A549 (cell line): ENCODE measurements at regions not wholly inside any gene's neighbourhood (a gene's known extent, or its start where the extent isn't known, plus 50 kb on each side); places are given as distances from the start of the nearest gene placed in this dataset.

ENCODE experiments used
- ATAC-seq, 2 experiments: fragments of 200-7000 bp in 1 of 2; fragments of >200 bp in 1 of 2; cut with Nextera tagmentation in 1 of 2; cut with Tn5 transposase in 1 of 2; 3 replicates each; pipeline versions ENCODE4 v1.8.0 to v1.9.1; 2018 to 2020; ENCODE audit warnings: mild to moderate bottlenecking in 1 of 2, moderate library complexity in 1 of 2
- CTCF ChIA-PET: fragments of 300-600 bp; sonication (Branson Sonifier 250); formaldehyde crosslinking; extraction: SDS; loops from one replicate; lab custom pipeline; 2021; ENCODE audit warnings: antibody characterized with exemption, inconsistent platforms; lab: Yijun Ruan, JAX
- POLR2A ChIA-PET: fragments of 350-600 bp; formaldehyde crosslinking; extraction: SDS; loops from one replicate; lab custom pipeline; 2021; ENCODE audit warnings: antibody characterized with exemption, inconsistent platforms; lab: Yijun Ruan, JAX
- DNase-seq, 2 experiments: peaks; one replicate each; pipeline versions ENCODE4 v3.0.0 to v3.0.0-alpha.2; 2011 to 2016; ENCODE audit warnings: low read depth in 1 of 2, low spot score in 1 of 2
- FAIRE-seq: peaks from 2 replicates; lab custom pipeline; 2011; peaks lifted over from hg19 to GRCh38; lab: Jason Lieb, UNC
- H3K27ac ChIP-seq, 2 experiments: fragments of >200 bp; sonication (Bioruptor Twin); formaldehyde crosslinking; 3 replicates each; pipeline ENCODE4 v1.5.1; 2016 to 2017
- H3K4me1 ChIP-seq: fragments of >200 bp; sonication (Bioruptor Twin); formaldehyde crosslinking; 3 replicates; pipeline ENCODE4 v1.6.1; 2016
- H3K4me2 ChIP-seq: fragments of >200 bp; sonication (Bioruptor Twin); formaldehyde crosslinking; 3 replicates; pipeline ENCODE4 v1.6.1; 2016
- H3K4me3 ChIP-seq: fragments of >200 bp; sonication (Bioruptor Twin); formaldehyde crosslinking; 3 replicates; pipeline ENCODE4 v1.5.1; 2016
- H3K9me3 ChIP-seq: fragments of >200 bp; sonication (Bioruptor Twin); formaldehyde crosslinking; 3 replicates; pipeline ENCODE4 v1.6.1; 2016
- EHF ChIP-seq: fragments of 250-450 bp; sonication (Bioruptor Pico); IDR thresholded peaks from 2 replicates; pipeline ENCODE4 v1.5.0; 2020; ENCODE audit warnings: mild to moderate bottlenecking
- EHMT2 ChIP-seq: fragments of 200-600 bp; sonication (generic); IDR thresholded peaks from 2 replicates; pipeline ENCODE4 v1.6.1; 2016; ENCODE audit warnings: antibody characterized with exemption, low read depth, mild to moderate bottlenecking, moderate library complexity
- GATA3 ChIP-seq: IDR thresholded peaks from 2 replicates; pipeline ENCODE4 v1.6.1; 2012; ENCODE audit warnings: borderline replicate concordance
- HOXB5 ChIP-seq: fragments of 250-450 bp; sonication (Bioruptor Pico); IDR thresholded peaks from 2 replicates; pipeline ENCODE4 v1.5.0; 2020; ENCODE audit warnings: mild to moderate bottlenecking, moderate library complexity
- MAFK ChIP-seq: fragments of 450-650 bp; IDR thresholded peaks from 2 replicates; pipeline ENCODE4 v1.6.1; 2014; ENCODE audit not compliant: partially characterized antibody
- MYC ChIP-seq: IDR thresholded peaks from 2 replicates; pipeline ENCODE4 v1.6.1; 2012; ENCODE audit warnings: mild to moderate bottlenecking, inconsistent platforms, low read length, improper control_type of control experiment, borderline replicate concordance
- NPAS2 ChIP-seq: fragments of 250-450 bp; sonication (Bioruptor Pico); IDR thresholded peaks from 2 replicates; pipeline ENCODE4 v1.8.0; 2022; ENCODE audit warnings: mild to moderate bottlenecking, moderate library complexity, borderline replicate concordance
- PHF8 ChIP-seq: fragments of 200-600 bp; sonication (generic); IDR thresholded peaks from 2 replicates; pipeline ENCODE4 v1.6.1; 2016; ENCODE audit warnings: low read depth, mild to moderate bottlenecking, antibody characterized with exemption, moderate library complexity, borderline replicate concordance
- POLR2AphosphoS2 ChIP-seq: conservative IDR thresholded peaks from 2 replicates; pipeline ENCODE4 v1.6.1; 2012; ENCODE audit warnings: low read length, improper control_type of control experiment, inconsistent platforms
- RARB ChIP-seq: fragments of 250-450 bp; sonication (Bioruptor Pico); IDR thresholded peaks from 2 replicates; pipeline ENCODE4 v1.8.0; 2021; ENCODE audit warnings: mild to moderate bottlenecking, moderate library complexity
- SMC3 ChIP-seq: fragments of >200 bp; sonication (Bioruptor Twin); formaldehyde crosslinking; IDR thresholded peaks from 3 replicates; pipeline ENCODE4 v1.6.1; 2018; ENCODE audit warnings: inconsistent platforms
- TFCP2L1 ChIP-seq: fragments of 250-450 bp; sonication (Bioruptor Pico); IDR thresholded peaks from 2 replicates; pipeline ENCODE4 v1.5.0; 2021; ENCODE audit warnings: mild to moderate bottlenecking
- ZFP36 ChIP-seq: fragments of 450-650 bp; IDR thresholded peaks from 2 replicates; pipeline ENCODE4 v1.6.1; 2014; ENCODE audit warnings: borderline replicate concordance; ENCODE audit not compliant: partially characterized antibody
- ZNF302 ChIP-seq: fragments of 250-450 bp; sonication (Bioruptor Pico); IDR thresholded peaks from 2 replicates; pipeline ENCODE4 v1.9.0; 2021; ENCODE audit warnings: inconsistent platforms, mild to moderate bottlenecking, moderate library complexity
- ZSCAN20 ChIP-seq: fragments of 250-450 bp; sonication (Bioruptor Pico); IDR thresholded peaks from 2 replicates; pipeline ENCODE4 v1.8.0; 2022; ENCODE audit warnings: mild to moderate bottlenecking, moderate library complexity
- WGBS: methylation state at CpG from one replicate; pipeline ENCODE4 v1.1.6; 2017; ENCODE audit errors: missing lambda C conversion rate; 5-methylcytosine and 5-hydroxymethylcytosine counted together
- TF ChIP-seq, protein P1 (sequence below): fragments of >200 bp; sonication (Bioruptor Twin); formaldehyde crosslinking; IDR thresholded peaks from 3 replicates; pipeline ENCODE4 v1.6.1; 2016
- TF ChIP-seq, protein P2 (sequence below): fragments of 150-350 bp; IDR thresholded peaks from 2 replicates; pipeline ENCODE4 v1.6.1; 2014; ENCODE audit warnings: low read depth, mild to moderate bottlenecking, low read length
- TF ChIP-seq, protein P3 (sequence below): fragments of 200-600 bp; sonication (generic); IDR thresholded peaks from 2 replicates; pipeline ENCODE4 v1.6.1; 2016; ENCODE audit warnings: antibody characterized with exemption, mild to moderate bottlenecking, moderate library complexity
- TF ChIP-seq, protein P4 (sequence below): fragments of >200 bp; sonication (Bioruptor Twin); formaldehyde crosslinking; IDR thresholded peaks from 3 replicates; pipeline ENCODE4 v1.5.1; 2016
- TF ChIP-seq, protein P5 (sequence below): IDR thresholded peaks from 2 replicates; pipeline ENCODE4 v1.6.1; 2012
- TF ChIP-seq, protein P6 (sequence below): fragments of 450-650 bp; IDR thresholded peaks from 2 replicates; pipeline ENCODE4 v1.6.1; 2014; ENCODE audit warnings: antibody characterized with exemption

DNA sequence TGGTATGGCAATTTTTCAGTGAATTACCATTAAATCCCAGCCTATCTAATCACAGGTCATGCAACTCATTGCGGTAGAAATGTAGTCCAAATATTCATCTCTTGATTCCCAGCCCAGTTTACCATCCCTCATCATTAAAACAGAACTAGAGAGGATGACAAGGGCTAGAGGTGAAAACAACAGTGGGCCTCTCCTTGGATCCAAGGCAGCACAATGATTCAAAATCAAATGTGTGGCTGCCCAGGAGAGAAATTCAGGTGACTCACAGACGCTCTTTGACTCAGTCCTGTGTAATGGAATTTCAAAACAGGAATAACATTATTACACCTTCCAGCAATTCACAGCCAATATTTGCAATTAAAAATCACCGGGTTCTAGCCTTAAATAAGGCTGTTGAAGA, 246.5 kb downstream of the TBL1XR1 start:
- POLR2A ChIA-PET = no interaction called here
- no peak for TF ChIP-seq ZFP36
- FAIRE-seq (no peak), ATAC-seq (peak; percentile 32 to 59; a peak in 3 of 6 replicates), DNase-seq (no peak)
- 38% methylated on average over 3 of the region's 3 CpGs for WGBS
- no peak overlapping the region for H3K27ac ChIP-seq
- no peak overlapping the region for H3K4me3 ChIP-seq
- no peak overlapping the region for H3K4me2 ChIP-seq
- H3K9me3 ChIP-seq = no peaks in the 10 kb centered on the region
- peaks cover 7% of the 10 kb centered on the region; the same call in 1 of the 3 replicates for H3K4me1 ChIP-seq
- CTCF ChIA-PET = no interaction called here

DNA sequence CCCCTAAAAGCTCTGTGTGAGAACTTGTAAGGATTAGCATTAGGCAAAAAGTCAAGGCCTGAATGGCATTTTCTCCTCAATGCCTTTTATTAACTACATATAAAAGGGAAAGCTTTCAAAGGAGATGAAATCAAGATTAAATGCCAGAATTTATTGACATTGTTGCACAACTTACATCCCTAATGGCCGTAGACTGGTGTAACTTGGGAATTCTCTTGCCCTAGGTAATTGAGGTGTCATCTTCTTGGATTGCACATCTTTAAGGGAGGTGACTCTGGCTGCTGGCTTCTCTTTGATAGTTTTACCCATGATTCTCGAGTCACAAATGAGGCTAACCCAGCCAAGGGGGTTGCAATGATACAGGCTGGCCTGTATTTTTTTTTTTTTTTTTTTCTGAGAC, 249.1 kb downstream of the TBL1XR1 start:
- TF ChIP-seq, protein P1, sequence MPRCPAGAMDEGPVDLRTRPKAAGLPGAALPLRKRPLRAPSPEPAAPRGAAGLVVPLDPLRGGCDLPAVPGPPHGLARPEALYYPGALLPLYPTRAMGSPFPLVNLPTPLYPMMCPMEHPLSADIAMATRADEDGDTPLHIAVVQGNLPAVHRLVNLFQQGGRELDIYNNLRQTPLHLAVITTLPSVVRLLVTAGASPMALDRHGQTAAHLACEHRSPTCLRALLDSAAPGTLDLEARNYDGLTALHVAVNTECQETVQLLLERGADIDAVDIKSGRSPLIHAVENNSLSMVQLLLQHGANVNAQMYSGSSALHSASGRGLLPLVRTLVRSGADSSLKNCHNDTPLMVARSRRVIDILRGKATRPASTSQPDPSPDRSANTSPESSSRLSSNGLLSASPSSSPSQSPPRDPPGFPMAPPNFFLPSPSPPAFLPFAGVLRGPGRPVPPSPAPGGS = no peak
- no peak for TF ChIP-seq MYC
- TF ChIP-seq HOXB5 (CRISPR knock-in tag) = no peak
- TF ChIP-seq PHF8 = no peak
- TF ChIP-seq, protein P2, sequence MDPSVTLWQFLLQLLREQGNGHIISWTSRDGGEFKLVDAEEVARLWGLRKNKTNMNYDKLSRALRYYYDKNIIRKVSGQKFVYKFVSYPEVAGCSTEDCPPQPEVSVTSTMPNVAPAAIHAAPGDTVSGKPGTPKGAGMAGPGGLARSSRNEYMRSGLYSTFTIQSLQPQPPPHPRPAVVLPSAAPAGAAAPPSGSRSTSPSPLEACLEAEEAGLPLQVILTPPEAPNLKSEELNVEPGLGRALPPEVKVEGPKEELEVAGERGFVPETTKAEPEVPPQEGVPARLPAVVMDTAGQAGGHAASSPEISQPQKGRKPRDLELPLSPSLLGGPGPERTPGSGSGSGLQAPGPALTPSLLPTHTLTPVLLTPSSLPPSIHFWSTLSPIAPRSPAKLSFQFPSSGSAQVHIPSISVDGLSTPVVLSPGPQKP = no peak
- TF ChIP-seq SMC3 = no peak
- no peak for TF ChIP-seq ZSCAN20
- TF ChIP-seq EHF (CRISPR knock-in tag) = no peak
- DNase-seq (no peak), FAIRE-seq (no peak), ATAC-seq (no peak)
- Histone ChIP-seq H3K9me3 (no peaks in the 10 kb centered on the region), H3K4me3 (no peak overlapping the region), H3K4me1 (peaks cover 7% of the 10 kb centered on the region; the same call in 1 of the 3 replicates), H3K4me2 (no peak overlapping the region), H3K27ac (no peak overlapping the region)
- POLR2A ChIA-PET = no interaction called here
- CTCF ChIA-PET = no interaction called here
- WGBS = 26% methylated on average over 2 of the region's 2 CpGs

DNA sequence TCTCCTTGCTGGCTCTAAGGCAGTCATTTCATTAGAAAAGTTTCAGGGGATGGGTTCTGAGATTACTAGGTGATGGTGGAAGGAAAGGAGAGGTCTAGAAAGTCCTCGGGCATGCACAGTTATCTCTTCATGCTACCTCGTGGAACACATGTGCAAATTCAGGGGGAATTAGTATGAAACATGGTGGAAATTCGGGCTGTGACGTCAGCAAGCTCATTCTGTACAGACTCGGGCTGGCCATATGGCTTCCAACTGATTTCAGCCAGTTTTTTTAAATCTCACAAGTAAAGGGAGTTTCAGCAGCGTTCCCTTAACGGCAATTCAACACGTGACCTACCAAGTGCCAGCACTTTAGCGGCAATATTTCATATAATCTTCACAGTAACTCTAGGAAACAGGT, 251.1 kb downstream of the TBL1XR1 start:
- Histone ChIP-seq H3K4me1 (peaks cover 7% of the 10 kb centered on the region; the same call in 1 of the 3 replicates), H3K4me2 (no peak overlapping the region), H3K9me3 (no peaks in the 10 kb centered on the region), H3K27ac (no peak overlapping the region)
- CTCF ChIA-PET = no interaction called here
- TF ChIP-seq GATA3 = no peak
- TF ChIP-seq, protein P3, sequence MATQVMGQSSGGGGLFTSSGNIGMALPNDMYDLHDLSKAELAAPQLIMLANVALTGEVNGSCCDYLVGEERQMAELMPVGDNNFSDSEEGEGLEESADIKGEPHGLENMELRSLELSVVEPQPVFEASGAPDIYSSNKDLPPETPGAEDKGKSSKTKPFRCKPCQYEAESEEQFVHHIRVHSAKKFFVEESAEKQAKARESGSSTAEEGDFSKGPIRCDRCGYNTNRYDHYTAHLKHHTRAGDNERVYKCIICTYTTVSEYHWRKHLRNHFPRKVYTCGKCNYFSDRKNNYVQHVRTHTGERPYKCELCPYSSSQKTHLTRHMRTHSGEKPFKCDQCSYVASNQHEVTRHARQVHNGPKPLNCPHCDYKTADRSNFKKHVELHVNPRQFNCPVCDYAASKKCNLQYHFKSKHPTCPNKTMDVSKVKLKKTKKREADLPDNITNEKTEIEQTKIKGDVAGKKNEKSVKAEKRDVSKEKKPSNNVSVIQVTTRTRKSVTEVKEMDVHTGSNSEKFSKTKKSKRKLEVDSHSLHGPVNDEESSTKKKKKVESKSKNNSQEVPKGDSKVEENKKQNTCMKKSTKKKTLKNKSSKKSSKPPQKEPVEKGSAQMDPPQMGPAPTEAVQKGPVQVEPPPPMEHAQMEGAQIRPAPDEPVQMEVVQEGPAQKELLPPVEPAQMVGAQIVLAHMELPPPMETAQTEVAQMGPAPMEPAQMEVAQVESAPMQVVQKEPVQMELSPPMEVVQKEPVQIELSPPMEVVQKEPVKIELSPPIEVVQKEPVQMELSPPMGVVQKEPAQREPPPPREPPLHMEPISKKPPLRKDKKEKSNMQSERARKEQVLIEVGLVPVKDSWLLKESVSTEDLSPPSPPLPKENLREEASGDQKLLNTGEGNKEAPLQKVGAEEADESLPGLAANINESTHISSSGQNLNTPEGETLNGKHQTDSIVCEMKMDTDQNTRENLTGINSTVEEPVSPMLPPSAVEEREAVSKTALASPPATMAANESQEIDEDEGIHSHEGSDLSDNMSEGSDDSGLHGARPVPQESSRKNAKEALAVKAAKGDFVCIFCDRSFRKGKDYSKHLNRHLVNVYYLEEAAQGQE = no peak
- TF ChIP-seq ZFP36 = no peak
- TF ChIP-seq RARB = no peak
- no peak for TF ChIP-seq TFCP2L1 (CRISPR knock-in tag)
- TF ChIP-seq, all 56 proteins: peak for 0
- POLR2A ChIA-PET = no interaction called here
- H3K4me3 ChIP-seq = no peak overlapping the region
- DNase-seq (no peak), ATAC-seq (no peak), FAIRE-seq (no peak)
- 66% methylated on average over 9 of the region's 9 CpGs for WGBS

DNA sequence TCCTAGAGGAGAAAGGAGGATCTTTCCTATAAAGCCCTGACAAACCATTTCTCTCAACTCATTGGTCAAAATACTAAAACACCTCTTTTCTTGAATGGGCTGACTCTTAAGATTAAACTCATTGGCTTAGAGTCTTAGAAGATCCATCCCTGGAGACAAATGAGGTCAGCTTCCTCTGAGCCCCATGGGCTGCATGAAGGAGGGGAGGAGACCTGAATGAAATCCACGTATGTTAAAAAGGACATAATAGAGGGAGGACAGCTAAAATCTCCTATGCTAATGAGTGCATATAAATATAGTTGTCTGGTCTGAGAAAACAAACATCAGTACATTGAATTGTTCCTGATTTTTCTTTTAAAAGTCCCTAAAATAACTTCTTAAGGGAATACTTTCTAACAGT, 255.0 kb downstream of the TBL1XR1 start:
- WGBS = 41% methylated on average over 1 of the region's 1 CpG
- no peak for DNase-seq
- POLR2A ChIA-PET = no interaction called here
- no peaks in the 10 kb centered on the region for H3K9me3 ChIP-seq
- H3K27ac ChIP-seq = no peak overlapping the region
- no peaks in the 10 kb centered on the region for H3K4me1 ChIP-seq
- FAIRE-seq = no peak
- no peak overlapping the region for H3K4me3 ChIP-seq
- ATAC-seq = no peak
- no peak overlapping the region for H3K4me2 ChIP-seq
- CTCF ChIA-PET = no interaction called here
- TF ChIP-seq ZNF302 (CRISPR knock-in tag) (no peak), EHMT2 (no peak), MAFK (no peak), POLR2AphosphoS2 (no peak), GATA3 (no peak), NPAS2 (no peak)
- TF ChIP-seq, protein P4, sequence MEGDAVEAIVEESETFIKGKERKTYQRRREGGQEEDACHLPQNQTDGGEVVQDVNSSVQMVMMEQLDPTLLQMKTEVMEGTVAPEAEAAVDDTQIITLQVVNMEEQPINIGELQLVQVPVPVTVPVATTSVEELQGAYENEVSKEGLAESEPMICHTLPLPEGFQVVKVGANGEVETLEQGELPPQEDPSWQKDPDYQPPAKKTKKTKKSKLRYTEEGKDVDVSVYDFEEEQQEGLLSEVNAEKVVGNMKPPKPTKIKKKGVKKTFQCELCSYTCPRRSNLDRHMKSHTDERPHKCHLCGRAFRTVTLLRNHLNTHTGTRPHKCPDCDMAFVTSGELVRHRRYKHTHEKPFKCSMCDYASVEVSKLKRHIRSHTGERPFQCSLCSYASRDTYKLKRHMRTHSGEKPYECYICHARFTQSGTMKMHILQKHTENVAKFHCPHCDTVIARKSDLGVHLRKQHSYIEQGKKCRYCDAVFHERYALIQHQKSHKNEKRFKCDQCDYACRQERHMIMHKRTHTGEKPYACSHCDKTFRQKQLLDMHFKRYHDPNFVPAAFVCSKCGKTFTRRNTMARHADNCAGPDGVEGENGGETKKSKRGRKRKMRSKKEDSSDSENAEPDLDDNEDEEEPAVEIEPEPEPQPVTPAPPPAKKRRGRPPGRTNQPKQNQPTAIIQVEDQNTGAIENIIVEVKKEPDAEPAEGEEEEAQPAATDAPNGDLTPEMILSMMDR = no peak
- TF ChIP-seq, protein P5, sequence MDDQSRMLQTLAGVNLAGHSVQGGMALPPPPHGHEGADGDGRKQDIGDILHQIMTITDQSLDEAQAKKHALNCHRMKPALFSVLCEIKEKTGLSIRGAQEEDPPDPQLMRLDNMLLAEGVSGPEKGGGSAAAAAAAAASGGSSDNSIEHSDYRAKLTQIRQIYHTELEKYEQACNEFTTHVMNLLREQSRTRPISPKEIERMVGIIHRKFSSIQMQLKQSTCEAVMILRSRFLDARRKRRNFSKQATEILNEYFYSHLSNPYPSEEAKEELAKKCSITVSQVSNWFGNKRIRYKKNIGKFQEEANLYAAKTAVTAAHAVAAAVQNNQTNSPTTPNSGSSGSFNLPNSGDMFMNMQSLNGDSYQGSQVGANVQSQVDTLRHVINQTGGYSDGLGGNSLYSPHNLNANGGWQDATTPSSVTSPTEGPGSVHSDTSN = no peak
- TF ChIP-seq, protein P6, sequence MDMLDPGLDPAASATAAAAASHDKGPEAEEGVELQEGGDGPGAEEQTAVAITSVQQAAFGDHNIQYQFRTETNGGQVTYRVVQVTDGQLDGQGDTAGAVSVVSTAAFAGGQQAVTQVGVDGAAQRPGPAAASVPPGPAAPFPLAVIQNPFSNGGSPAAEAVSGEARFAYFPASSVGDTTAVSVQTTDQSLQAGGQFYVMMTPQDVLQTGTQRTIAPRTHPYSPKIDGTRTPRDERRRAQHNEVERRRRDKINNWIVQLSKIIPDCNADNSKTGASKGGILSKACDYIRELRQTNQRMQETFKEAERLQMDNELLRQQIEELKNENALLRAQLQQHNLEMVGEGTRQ = no peak
